GM12891 (cell line): ENCODE measurements at regions not wholly inside any gene's neighbourhood (a gene's known extent, or its start where the extent isn't known, plus 50 kb on each side); places are given as distances from the start of the nearest gene placed in this dataset.

Experiments
- PAX5 ChIP-seq: IDR thresholded peaks from 2 replicates; pipeline ENCODE4 v1.6.1; 2011; ENCODE audit warnings: low read length, moderate library complexity, mild to moderate bottlenecking; ENCODE audit not compliant: insufficient read depth, severe bottlenecking
- POLR2A ChIP-seq: IDR thresholded peaks from 2 replicates; pipeline ENCODE4 v1.6.1; 2011; ENCODE audit warnings: low read depth, low read length, control low read depth
- POLR2AphosphoS5 ChIP-seq: IDR thresholded peaks from 2 replicates; pipeline ENCODE4 v1.6.1; 2011; ENCODE audit warnings: low read depth, low read length, control low read depth
- POU2F2 ChIP-seq: IDR thresholded peaks from 2 replicates; pipeline ENCODE4 v1.6.1; 2011; ENCODE audit warnings: low read depth, mild to moderate bottlenecking, control low read depth, low read length, moderate library complexity
- TAF1 ChIP-seq: IDR thresholded peaks from 2 replicates; pipeline ENCODE4 v1.6.1; 2011; ENCODE audit warnings: low read depth, low read length, control low read depth

- no peak for TF ChIP-seq POLR2A
- no peak for TF ChIP-seq TAF1
- TF ChIP-seq POLR2AphosphoS5 = no peak
- no peak for TF ChIP-seq PAX5
- TF ChIP-seq POU2F2 = no peak
These were observed 131.8 kb upstream of the PRKCQ start for GRCh38 chr10:6711881-6712280.
